ENCODE measurements at regions not wholly inside any gene's neighbourhood (a gene's known extent, or its start where the extent isn't known, plus 50 kb on each side); places are given as distances from the start of the nearest gene placed in this dataset.
"Not testable (repeated sequence)": the region's sequence is repeated elsewhere in the genome, so short reads cannot be mapped to it uniquely, and the experiment has no call there.

- DNase-seq (ENCODE audit: low spot score), result peak; percentile 21
These were observed 92.9 kb downstream of the GPR139 start for GRCh38 chr16:19980632-19981265.

GRCh38 chr16:19979638-19980037 lies 94.1 kb downstream of the GPR139 start:
- DNase-seq (ENCODE audit: low spot score), result no peak

- DNase-seq (ENCODE audit: low spot score), result no peak
These were observed 90.0 kb upstream of the GPRC5B start for GRCh38 chr16:19974607-19975006.

GRCh38 chr16:19972111-19972510 lies 87.5 kb upstream of the GPRC5B start:
- no peak for DNase-seq (ENCODE audit: low spot score)

GRCh38 chr16:19968891-19969683 lies 84.4 kb upstream of the GPRC5B start:
- DNase-seq (ENCODE audit: low spot score), result no peak

- no peak for DNase-seq (ENCODE audit: low spot score)
These were observed 83.3 kb upstream of the GPRC5B start for GRCh38 chr16:19967963-19968362.

GRCh38 chr16:19967561-19967960 lies 82.9 kb upstream of the GPRC5B start:
- no peak for DNase-seq (ENCODE audit: low spot score)

GRCh38 chr16:19963301-19963700 lies 78.7 kb upstream of the GPRC5B start:
- no peak for DNase-seq (ENCODE audit: low spot score)

GRCh38 chr16:19960183-19960582 lies 75.5 kb upstream of the GPRC5B start:
- DNase-seq (ENCODE audit: low spot score), result no peak

GRCh38 chr16:19959736-19960135 lies 75.1 kb upstream of the GPRC5B start:
- DNase-seq (ENCODE audit: low spot score), result no peak

- DNase-seq (ENCODE audit: low spot score), result not testable (repeated sequence)
These were observed 71.2 kb upstream of the GPRC5B start for GRCh38 chr16:19955896-19956295.

GRCh38 chr16:19955084-19955483 lies 70.4 kb upstream of the GPRC5B start:
- DNase-seq (ENCODE audit: low spot score), result not testable (repeated sequence)

- DNase-seq (ENCODE audit: low spot score), result no peak
These were observed 63.8 kb upstream of the GPRC5B start for GRCh38 chr16:19948186-19949104.

- no peak for DNase-seq (ENCODE audit: low spot score)
These were observed 61.3 kb upstream of the GPRC5B start for GRCh38 chr16:19945934-19946333.

- DNase-seq (ENCODE audit: low spot score), result no peak
These were observed 55.5 kb upstream of the GPRC5B start for GRCh38 chr16:19940195-19940594.

GRCh38 chr16:19939553-19939952 lies 54.9 kb upstream of the GPRC5B start:
- DNase-seq (ENCODE audit: low spot score), result no peak

- DNase-seq (ENCODE audit: low spot score), result no peak
These were observed 53.9 kb upstream of the GPRC5B start for GRCh38 chr16:19938536-19938935.

GRCh38 chr16:19936441-19936840 lies 51.8 kb upstream of the GPRC5B start:
- no peak for DNase-seq (ENCODE audit: low spot score)

- DNase-seq (ENCODE audit: low spot score), result no peak
These were observed 51.0 kb upstream of the GPRC5B start for GRCh38 chr16:19935694-19936093.
